GM10266 (cell line): ENCODE measurements at regions not wholly inside any gene's neighbourhood (a gene's known extent, or its start where the extent isn't known, plus 50 kb on each side); places are given as distances from the start of the nearest gene placed in this dataset.

Experiments used
- DNase-seq: peaks from one replicate; pipeline ENCODE4 v3.0.0; 2012; ENCODE audit errors: extremely low spot score
- TF ChIP-seq, protein P1 (sequence below): IDR thresholded peaks from 2 replicates; pipeline ENCODE4 v1.5.1; 2012; ENCODE audit warnings: mild to moderate bottlenecking, low read depth; ENCODE audit not compliant: control insufficient read depth, insufficient read depth; ENCODE audit errors: missing control alignments

- TF ChIP-seq, protein P1, sequence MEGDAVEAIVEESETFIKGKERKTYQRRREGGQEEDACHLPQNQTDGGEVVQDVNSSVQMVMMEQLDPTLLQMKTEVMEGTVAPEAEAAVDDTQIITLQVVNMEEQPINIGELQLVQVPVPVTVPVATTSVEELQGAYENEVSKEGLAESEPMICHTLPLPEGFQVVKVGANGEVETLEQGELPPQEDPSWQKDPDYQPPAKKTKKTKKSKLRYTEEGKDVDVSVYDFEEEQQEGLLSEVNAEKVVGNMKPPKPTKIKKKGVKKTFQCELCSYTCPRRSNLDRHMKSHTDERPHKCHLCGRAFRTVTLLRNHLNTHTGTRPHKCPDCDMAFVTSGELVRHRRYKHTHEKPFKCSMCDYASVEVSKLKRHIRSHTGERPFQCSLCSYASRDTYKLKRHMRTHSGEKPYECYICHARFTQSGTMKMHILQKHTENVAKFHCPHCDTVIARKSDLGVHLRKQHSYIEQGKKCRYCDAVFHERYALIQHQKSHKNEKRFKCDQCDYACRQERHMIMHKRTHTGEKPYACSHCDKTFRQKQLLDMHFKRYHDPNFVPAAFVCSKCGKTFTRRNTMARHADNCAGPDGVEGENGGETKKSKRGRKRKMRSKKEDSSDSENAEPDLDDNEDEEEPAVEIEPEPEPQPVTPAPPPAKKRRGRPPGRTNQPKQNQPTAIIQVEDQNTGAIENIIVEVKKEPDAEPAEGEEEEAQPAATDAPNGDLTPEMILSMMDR, result no peak
- no peak for DNase-seq
Observed at GRCh38 chr13:65416784-65417183, 1813.4 kb downstream of the PCDH9 start.

DNA sequence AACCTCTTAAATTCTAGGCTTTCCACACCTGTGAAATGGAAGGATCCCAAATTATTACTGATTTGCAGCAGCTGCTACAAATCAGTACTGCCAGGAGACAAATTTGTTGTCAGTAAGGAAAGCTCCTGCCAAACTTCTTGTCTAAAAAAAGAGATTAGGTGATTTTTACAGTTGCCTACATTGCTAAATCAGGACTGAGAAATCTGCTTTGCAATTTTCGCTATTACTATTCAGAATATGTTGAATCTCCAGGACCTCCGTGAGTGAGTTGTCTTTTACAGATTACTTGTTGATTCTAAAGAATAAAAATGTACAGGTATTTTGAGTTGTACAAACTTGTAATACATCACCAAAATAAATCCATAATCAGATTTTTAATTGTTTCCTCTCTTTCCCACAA is 1815.9 kb downstream of the PCDH9 start:
- TF ChIP-seq, protein P1, result no peak
- no peak for DNase-seq

DNA sequence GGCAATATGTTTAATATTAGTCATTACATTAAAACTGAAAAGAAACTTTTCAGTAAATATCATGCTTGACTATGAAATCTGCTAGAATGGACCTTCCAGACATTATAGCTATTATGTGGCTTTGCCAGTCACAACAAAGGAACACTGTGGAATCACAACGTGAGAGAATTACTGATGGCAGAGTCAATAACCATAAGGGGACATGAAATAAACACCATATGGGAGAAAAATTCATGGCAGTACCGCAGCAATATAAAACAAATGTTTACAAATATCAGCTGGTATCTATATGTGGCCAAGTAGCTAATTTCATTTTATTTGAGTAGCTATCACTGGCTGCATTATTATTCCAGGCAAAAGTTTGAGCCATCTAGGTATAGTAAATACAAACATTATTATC is 1818.6 kb downstream of the PCDH9 start:
- DNase-seq, result no peak
- TF ChIP-seq, protein P1, result no peak

DNA sequence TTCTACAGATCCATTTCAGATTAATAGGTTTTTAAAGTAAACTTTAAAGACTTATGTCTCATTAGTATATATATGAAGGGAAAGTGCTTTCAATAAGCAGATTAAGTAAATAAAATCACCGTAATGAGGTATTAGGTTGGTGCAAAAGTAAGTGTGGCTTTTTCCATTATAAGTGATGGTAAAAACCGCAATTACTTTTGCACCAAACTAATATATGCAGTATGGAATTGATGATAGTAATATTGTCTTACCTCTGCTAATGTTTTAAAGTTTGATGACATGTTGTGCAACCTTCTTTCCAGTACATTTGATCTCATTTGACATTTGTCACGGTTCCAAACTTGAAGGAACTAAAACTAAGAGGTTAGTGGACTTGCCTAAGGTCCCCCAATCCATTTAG is 1819.3 kb downstream of the PCDH9 start:
- TF ChIP-seq, protein P1, result no peak
- no peak for DNase-seq

DNA sequence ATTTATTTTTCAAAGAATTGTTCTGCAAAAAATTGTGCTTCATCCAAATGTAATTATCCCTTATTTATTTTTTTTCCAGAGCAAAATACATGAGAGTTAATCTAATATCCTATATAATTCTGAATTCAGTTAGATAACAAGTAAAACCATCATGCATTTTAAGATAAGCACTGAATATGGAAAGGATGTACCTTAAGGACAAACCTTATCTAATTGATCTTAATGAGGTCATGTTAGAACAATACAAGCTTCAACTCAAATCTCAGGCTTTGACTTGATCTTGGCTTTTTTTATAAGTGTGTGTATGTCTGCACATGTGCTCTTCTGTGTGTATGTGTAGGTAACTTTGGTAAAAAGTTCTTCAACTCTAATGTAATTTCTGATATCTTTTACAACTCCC is 1828.8 kb downstream of the PCDH9 start:
- TF ChIP-seq, protein P1, result no peak
- DNase-seq, result no peak

GRCh38 chr13:65400702-65401101 is 1829.4 kb downstream of the PCDH9 start:
- DNase-seq, result no peak

DNA sequence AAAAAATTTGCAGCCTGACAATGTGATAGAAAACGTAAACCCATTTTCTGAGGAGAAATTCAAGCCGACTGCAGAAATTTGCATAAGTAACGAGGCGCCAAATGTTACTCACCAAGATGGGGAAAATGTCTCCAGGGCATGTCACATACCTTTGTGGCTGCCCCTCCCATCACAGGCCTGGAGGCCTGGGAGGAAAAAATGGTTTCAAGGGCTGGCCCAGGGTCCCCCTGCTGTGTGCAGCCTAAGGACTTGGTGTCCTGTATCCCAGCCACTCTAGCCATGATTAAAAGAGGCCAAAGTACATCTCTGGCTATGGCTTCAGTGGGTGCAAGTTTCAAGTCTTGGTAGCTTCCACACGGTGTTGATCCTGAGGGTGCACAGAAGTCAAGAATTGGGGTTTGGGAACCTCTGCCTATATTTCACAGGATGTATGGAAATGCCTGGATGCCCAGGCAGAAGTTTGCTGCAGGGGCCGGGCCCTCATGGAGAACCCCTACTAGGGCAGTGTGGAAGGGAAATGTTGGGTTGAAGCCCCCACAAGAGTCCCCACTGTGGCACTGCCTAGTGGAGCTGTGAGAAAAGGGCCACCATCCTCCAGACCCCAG is 1842.3 kb downstream of the PCDH9 start:
- TF ChIP-seq, protein P1, result no peak
- DNase-seq, result no peak

More at GRCh38 chr13:65400702-65401101, 1829.4 kb downstream of the PCDH9 start:
- TF ChIP-seq, protein P1, result no peak
